ACC112 (cell line): ENCODE measurements at regions not wholly inside any gene's neighbourhood (a gene's known extent, or its start where the extent isn't known, plus 50 kb on each side); places are given as distances from the start of the nearest gene placed in this dataset.
"Not testable (repeated sequence)": the region's sequence is repeated elsewhere in the genome, so short reads cannot be mapped to it uniquely, and the experiment has no call there.

Experiments
- H2AFZ ChIP-seq: fragments of 200-600 bp; sonication (generic); one replicate; pipeline ENCODE4 v1.6.0; 2017; ENCODE audit warnings: antibody characterized with exemption, low read length; ENCODE audit not compliant: unreplicated experiment
- H3K27ac ChIP-seq: fragments of 200-600 bp; sonication (generic); 2 replicates; pipeline ENCODE4 v1.5.1; 2014; ENCODE audit warnings: low read depth, mild to moderate bottlenecking, antibody characterized with exemption, low read length, moderate library complexity
- H3K27me3 ChIP-seq: fragments of 200-600 bp; sonication (generic); 2 replicates; pipeline ENCODE4 v1.6.1; 2014; ENCODE audit warnings: mild to moderate bottlenecking, antibody characterized with exemption, low read length, moderate library complexity, mixed read lengths; ENCODE audit not compliant: insufficient read depth
- H3K36me3 ChIP-seq: fragments of 200-600 bp; sonication (generic); 2 replicates; pipeline ENCODE4 v1.6.1; 2016; ENCODE audit warnings: mild to moderate bottlenecking, antibody characterized with exemption, low read length, moderate library complexity, mixed read lengths; ENCODE audit not compliant: insufficient read depth
- H3K4me1 ChIP-seq: fragments of 200-600 bp; sonication (generic); one replicate; pipeline ENCODE4 v1.6.1; 2016; ENCODE audit warnings: low read length, mixed read lengths; ENCODE audit not compliant: insufficient read depth, unreplicated experiment, control insufficient read depth
- H3K4me3 ChIP-seq: fragments of 200-600 bp; sonication (generic); 2 replicates; pipeline ENCODE4 v1.5.1; 2014; ENCODE audit warnings: mild to moderate bottlenecking, low read depth, low read length
- H3K79me2 ChIP-seq: fragments of 200-600 bp; sonication (generic); one replicate; pipeline ENCODE4 v1.6.0; 2016; ENCODE audit warnings: low read length; ENCODE audit not compliant: control insufficient read depth, unreplicated experiment, insufficient read depth

GRCh38 chr10:125538947-125539731 is 143.8 kb downstream of the TEX36 start:
- Histone ChIP-seq H2AFZ (no peak overlapping the region), H3K4me3 (no peak overlapping the region), H3K79me2 (no peaks in the 10 kb centered on the region), H3K27ac (no peak overlapping the region), H3K36me3 (no peaks in the 10 kb centered on the region), H3K27me3 (no peaks in the 10 kb centered on the region), H3K4me1 (no peaks in the 10 kb centered on the region)

GRCh38 chr10:125536236-125536635 is 146.7 kb downstream of the TEX36 start:
- Histone ChIP-seq H3K79me2 (no peaks in the 10 kb centered on the region), H3K27ac (no peak overlapping the region), H3K27me3 (no peaks in the 10 kb centered on the region), H3K36me3 (no peaks in the 10 kb centered on the region), H3K4me3 (no peak overlapping the region), H2AFZ (no peak overlapping the region), H3K4me1 (no peaks in the 10 kb centered on the region)

- Histone ChIP-seq H3K4me1 (no peaks in the 10 kb centered on the region), H3K36me3 (no peaks in the 10 kb centered on the region), H3K4me3 (no peak overlapping the region), H2AFZ (no peak overlapping the region), H3K79me2 (no peaks in the 10 kb centered on the region), H3K27ac (no peak overlapping the region), H3K27me3 (no peaks in the 10 kb centered on the region)
Observed at GRCh38 chr10:125535559-125535958, 147.4 kb downstream of the TEX36 start.

GRCh38 chr10:125534515-125534914 is 148.4 kb downstream of the TEX36 start:
- no peaks in the 10 kb centered on the region for H3K27me3 ChIP-seq
- H2AFZ ChIP-seq: no peak overlapping the region
- no peak overlapping the region for H3K4me3 ChIP-seq
- H3K36me3 ChIP-seq: no peaks in the 10 kb centered on the region
- no peaks in the 10 kb centered on the region for H3K4me1 ChIP-seq
- no peak overlapping the region for H3K27ac ChIP-seq
- H3K79me2 ChIP-seq: no peaks in the 10 kb centered on the region

DNA sequence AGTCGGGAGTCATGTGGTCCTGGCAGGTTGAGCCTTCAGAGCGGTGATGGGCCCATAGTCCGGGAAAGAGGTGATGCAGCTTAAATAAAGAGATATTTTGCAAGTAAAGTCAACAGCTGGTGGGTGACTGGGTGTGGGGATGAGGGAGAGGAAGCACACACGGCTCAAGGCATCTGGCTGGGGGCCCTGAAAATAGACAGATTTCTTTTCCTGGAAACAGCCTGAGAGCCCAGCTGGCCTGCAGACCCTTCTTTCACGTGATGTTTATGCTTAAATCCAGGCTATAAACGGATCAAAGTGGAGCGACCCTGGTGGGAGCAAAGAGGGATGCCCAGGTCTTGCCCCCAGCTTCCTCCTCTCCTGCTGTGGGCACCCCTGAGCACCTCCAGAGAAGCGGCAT is 149.1 kb downstream of the TEX36 start:
- Histone ChIP-seq H3K27ac (no peak overlapping the region), H3K27me3 (no peaks in the 10 kb centered on the region), H3K36me3 (no peaks in the 10 kb centered on the region), H3K4me1 (no peaks in the 10 kb centered on the region), H3K79me2 (no peaks in the 10 kb centered on the region), H2AFZ (no peak overlapping the region), H3K4me3 (no peak overlapping the region)

- H3K4me3 ChIP-seq: no peak overlapping the region
- H3K4me1 ChIP-seq: no peaks in the 10 kb centered on the region
- H3K36me3 ChIP-seq: no peaks in the 10 kb centered on the region
- H3K27ac ChIP-seq: no peak overlapping the region
- no peaks in the 10 kb centered on the region for H3K27me3 ChIP-seq
- no peak overlapping the region for H2AFZ ChIP-seq
- H3K79me2 ChIP-seq: no peaks in the 10 kb centered on the region
Observed at GRCh38 chr10:125531465-125531864, 151.5 kb downstream of the TEX36 start.

DNA sequence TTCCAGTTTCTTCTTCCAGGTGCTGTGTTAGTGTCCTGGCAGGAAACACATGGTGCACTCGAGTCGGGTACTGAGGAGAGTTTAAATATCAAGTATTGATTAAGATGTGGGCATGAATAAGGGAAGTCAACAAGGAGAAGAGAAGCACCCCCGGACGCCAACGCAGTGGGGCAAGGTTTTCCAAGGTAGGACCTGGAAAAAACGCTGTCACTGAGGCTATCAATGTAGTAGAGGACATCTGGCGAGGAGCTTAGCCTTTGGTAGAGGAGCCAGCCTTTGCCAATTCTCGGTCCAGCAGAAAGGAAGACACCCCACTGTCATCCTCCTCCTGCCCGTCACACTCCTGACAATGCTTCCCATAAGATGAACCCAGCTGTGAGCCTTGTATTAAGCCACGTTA is 159.6 kb downstream of the TEX36 start:
- Histone ChIP-seq H3K4me1 (no peaks in the 10 kb centered on the region), H3K27ac (no peak overlapping the region), H3K27me3 (no peaks in the 10 kb centered on the region), H3K79me2 (no peaks in the 10 kb centered on the region), H2AFZ (no peak overlapping the region), H3K36me3 (no peaks in the 10 kb centered on the region), H3K4me3 (no peak overlapping the region)

DNA sequence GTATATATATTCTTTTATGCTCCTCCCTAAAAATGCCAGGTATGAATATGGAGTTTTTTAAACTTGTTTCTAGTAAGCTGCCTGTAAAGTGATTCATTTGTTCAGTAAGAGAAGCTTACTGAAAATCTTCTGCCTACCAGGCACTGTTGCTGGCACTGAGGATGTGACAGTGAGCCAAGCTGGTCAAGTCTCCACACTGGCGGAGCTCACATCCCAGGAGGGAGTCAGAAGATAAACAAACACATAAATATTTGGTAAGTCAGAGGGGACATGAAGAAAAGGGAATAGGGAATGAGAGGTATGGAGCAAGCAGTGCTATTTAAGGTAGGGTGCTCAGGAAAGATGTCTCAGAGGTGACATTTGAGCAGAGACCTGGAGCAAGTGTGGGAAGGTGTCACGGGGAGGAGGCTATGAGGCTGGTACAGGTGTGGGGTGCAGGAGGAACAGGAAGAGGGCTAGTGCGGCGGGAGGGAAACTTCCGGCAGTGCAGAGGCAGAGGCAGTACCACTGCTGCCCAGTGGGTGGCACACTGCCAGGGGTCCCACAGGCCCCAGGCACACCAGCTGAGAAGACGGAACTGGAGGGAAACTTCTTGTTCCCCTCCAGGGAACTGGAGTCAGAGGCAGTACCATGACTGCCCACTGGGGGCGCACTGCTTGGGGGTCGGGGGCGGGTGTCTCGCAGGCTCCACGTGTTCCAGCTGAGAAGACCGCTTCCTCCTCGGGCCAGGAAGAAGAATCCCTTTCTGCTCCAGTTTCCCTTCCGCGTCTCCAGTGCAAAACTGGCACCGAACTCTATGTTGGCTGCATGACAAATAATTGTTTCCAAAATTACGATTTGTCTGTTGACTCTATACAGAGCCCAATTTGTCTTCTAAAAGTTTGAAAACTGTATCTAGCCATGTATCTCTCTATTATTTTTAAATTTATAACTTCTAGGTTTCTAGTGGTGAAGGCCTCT is 161.0 kb downstream of the TEX36 start:
- no peaks in the 10 kb centered on the region for H3K4me1 ChIP-seq
- no peak overlapping the region for H3K27ac ChIP-seq
- H3K36me3 ChIP-seq: no peaks in the 10 kb centered on the region
- H3K4me3 ChIP-seq: no peak overlapping the region
- H3K27me3 ChIP-seq: no peaks in the 10 kb centered on the region
- H2AFZ ChIP-seq: no peak overlapping the region
- H3K79me2 ChIP-seq: no peaks in the 10 kb centered on the region

- H3K36me3 ChIP-seq: no peaks in the 10 kb centered on the region
- H3K79me2 ChIP-seq: no peaks in the 10 kb centered on the region
- H3K27me3 ChIP-seq: no peaks in the 10 kb centered on the region
- no peak overlapping the region for H2AFZ ChIP-seq
- no peak overlapping the region for H3K27ac ChIP-seq
- no peaks in the 10 kb centered on the region for H3K4me1 ChIP-seq
- no peak overlapping the region for H3K4me3 ChIP-seq
Observed at GRCh38 chr10:125520968-125521367, 162.0 kb downstream of the TEX36 start.

DNA sequence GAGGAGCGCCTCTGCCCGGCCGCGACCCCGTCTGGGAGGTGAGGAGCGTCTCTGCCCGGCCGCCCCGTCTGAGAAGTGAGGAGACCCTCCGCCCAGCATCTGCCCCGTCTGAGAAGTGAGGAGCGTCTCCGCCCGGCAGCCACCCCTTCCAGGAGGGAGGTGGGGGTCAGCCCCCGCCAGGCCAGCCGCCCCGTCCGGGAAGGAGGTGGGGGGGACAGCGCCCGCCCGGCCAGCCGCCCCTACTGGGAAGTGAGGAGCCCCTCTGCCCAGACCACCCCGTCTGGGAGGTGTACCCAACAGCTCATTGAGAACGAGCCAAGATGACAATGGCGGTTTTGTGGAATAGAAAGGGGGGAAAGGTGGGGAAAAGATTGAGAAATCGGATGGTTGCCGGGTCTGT is 164.6 kb downstream of the TEX36 start:
- not testable (repeated sequence) for H3K27ac ChIP-seq, H2AFZ ChIP-seq, H3K4me3 ChIP-seq, H3K36me3 ChIP-seq, H3K27me3 ChIP-seq, H3K4me1 ChIP-seq, H3K79me2 ChIP-seq

DNA sequence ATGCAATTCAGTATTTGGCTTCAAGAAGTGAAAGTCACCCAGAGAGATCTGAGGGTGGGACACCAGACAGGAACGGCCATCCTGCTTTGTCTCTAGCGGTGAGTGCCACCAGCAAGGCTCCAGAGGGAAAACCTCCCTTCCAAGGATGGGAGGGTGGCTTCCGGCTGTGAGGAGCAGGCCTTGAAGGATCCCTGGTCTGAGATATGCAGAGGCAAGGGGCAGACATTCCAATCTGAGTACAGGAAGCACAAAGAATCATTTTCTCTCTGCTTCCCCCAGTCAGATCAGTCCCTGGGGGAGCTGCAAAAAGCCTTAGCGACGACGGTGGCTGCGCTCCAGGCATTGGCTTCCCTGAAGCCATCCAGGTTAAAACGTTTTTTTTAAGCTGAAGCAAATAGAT is 167.4 kb downstream of the TEX36 start:
- H3K79me2 ChIP-seq: no peaks in the 10 kb centered on the region
- H3K36me3 ChIP-seq: no peaks in the 10 kb centered on the region
- H3K27ac ChIP-seq: no peak overlapping the region
- no peak overlapping the region for H3K4me3 ChIP-seq
- H2AFZ ChIP-seq: no peak overlapping the region
- H3K4me1 ChIP-seq: no peaks in the 10 kb centered on the region
- H3K27me3 ChIP-seq: no peaks in the 10 kb centered on the region
